SK-N-SH treated with all-trans-retinoic acid at 6 μM for 48 hours (cell line): ENCODE measurements at regions not wholly inside any gene's neighbourhood (a gene's known extent, or its start where the extent isn't known, plus 50 kb on each side); places are given as distances from the start of the nearest gene placed in this dataset.

ENCODE experiments used
- ATAC-seq: fragments of 200-7000 bp; cut with Tn5 transposase; 3 replicates; pipeline ENCODE4 v1.9.1; 2020; ENCODE audit warnings: mild to moderate bottlenecking, moderate library complexity
- CSDC2 ChIP-seq: fragments of 250-450 bp; sonication (Bioruptor Pico); IDR thresholded peaks from 2 replicates; pipeline ENCODE4 v1.5.0; 2020; ENCODE audit warnings: mild to moderate bottlenecking, moderate library complexity
- GLIS3 ChIP-seq: fragments of 250-450 bp; sonication (Bioruptor Pico); IDR thresholded peaks from 2 replicates; pipeline ENCODE4 v1.5.0; 2020; ENCODE audit warnings: mild to moderate bottlenecking, moderate library complexity
- ISL1 ChIP-seq: fragments of 250-450 bp; sonication (Bioruptor Pico); IDR thresholded peaks from 2 replicates; pipeline ENCODE4 v2.1.2; 2022; ENCODE audit warnings: mild to moderate bottlenecking, moderate library complexity
- OSR1 ChIP-seq: fragments of 250-450 bp; sonication (Bioruptor Pico); IDR thresholded peaks from 2 replicates; pipeline ENCODE4 v1.8.0; 2022; ENCODE audit warnings: moderate library complexity, mild to moderate bottlenecking, inconsistent platforms
- PPARA ChIP-seq: fragments of 250-450 bp; sonication (Bioruptor Pico); IDR thresholded peaks from 2 replicates; pipeline ENCODE4 v1.5.0; 2020; ENCODE audit warnings: mild to moderate bottlenecking, borderline replicate concordance
- RARB ChIP-seq: fragments of 250-450 bp; sonication (Bioruptor Pico); IDR thresholded peaks from 2 replicates; pipeline ENCODE4 v1.8.0; 2021; ENCODE audit warnings: mild to moderate bottlenecking, moderate library complexity
- SNAI2 ChIP-seq: fragments of 250-450 bp; sonication (Bioruptor Pico); IDR thresholded peaks from 2 replicates; pipeline ENCODE4 v1.5.0; 2020; ENCODE audit warnings: mild to moderate bottlenecking, moderate library complexity
- TCF4 ChIP-seq: fragments of 250-450 bp; sonication (Bioruptor Pico); IDR thresholded peaks from 2 replicates; pipeline ENCODE4 v1.8.0; 2021; ENCODE audit warnings: mild to moderate bottlenecking, moderate library complexity, borderline replicate concordance
- ZC3H10 ChIP-seq: fragments of 250-450 bp; sonication (Bioruptor Pico); IDR thresholded peaks from 2 replicates; pipeline ENCODE4 v1.5.1; 2021; ENCODE audit warnings: mild to moderate bottlenecking, moderate library complexity
- ZFP3 ChIP-seq: fragments of 250-450 bp; sonication (Bioruptor Pico); IDR thresholded peaks from 2 replicates; pipeline ENCODE4 v1.5.0; 2020; ENCODE audit warnings: mild to moderate bottlenecking, moderate library complexity
- ZFP30 ChIP-seq: fragments of 450-650 bp; formaldehyde crosslinking; IDR thresholded peaks from 2 replicates; pipeline ENCODE4 v1.5.0; 2022; ENCODE audit warnings: mild to moderate bottlenecking, moderate library complexity
- ZNF565 ChIP-seq: fragments of 450-650 bp; formaldehyde crosslinking; conservative IDR thresholded peaks from 2 replicates; pipeline ENCODE4 v1.5.0; 2020; ENCODE audit warnings: low read depth, mild to moderate bottlenecking, moderate library complexity
- ZNF70 ChIP-seq: fragments of 450-650 bp; formaldehyde crosslinking; IDR thresholded peaks from 2 replicates; pipeline ENCODE4 v1.5.0; 2020; ENCODE audit warnings: mild to moderate bottlenecking, moderate library complexity
- ZNF8 ChIP-seq: fragments of 450-650 bp; formaldehyde crosslinking; IDR thresholded peaks from 2 replicates; pipeline ENCODE4 v1.5.0; 2020; ENCODE audit warnings: mild to moderate bottlenecking, moderate library complexity
- TF ChIP-seq, protein P1 (sequence below): fragments of 250-450 bp; sonication (Bioruptor Pico); IDR thresholded peaks from 2 replicates; pipeline ENCODE4 v1.5.1; 2021; ENCODE audit warnings: mild to moderate bottlenecking, moderate library complexity
- TF ChIP-seq, protein P2 (sequence below): fragments of 250-450 bp; sonication (Bioruptor Pico); IDR thresholded peaks from 2 replicates; pipeline ENCODE4 v1.5.0; 2020; ENCODE audit warnings: mild to moderate bottlenecking, moderate library complexity
- TF ChIP-seq, protein P3 (sequence below): fragments of 250-450 bp; sonication (Bioruptor Pico); IDR thresholded peaks from 2 replicates; pipeline ENCODE4 v1.8.0; 2021; ENCODE audit warnings: low read depth, mild to moderate bottlenecking, moderate library complexity, borderline replicate concordance
- TF ChIP-seq, protein P4 (sequence below): fragments of 250-450 bp; sonication (Bioruptor Pico); IDR thresholded peaks from 2 replicates; pipeline ENCODE4 v1.8.0; 2020; ENCODE audit warnings: mild to moderate bottlenecking, moderate library complexity, borderline replicate concordance

DNA sequence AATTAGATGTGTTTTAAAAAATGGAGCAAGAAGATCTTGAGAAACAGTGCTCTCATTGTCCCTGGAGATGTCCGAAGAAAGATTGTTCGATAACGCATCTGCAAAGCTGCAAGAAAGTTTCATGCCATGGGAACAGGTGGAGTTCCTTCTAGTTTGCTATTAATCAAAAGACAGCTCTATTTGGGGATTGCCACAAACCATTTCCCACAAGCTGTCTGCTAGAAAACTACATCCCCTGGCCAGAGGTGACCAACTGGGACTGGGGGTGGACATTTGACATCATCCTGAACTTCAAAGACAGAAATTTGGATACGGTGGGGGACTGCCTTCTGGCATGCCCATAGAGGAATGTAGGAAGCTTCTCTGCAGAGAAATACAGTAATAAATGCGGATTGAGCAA lies 50.8 kb upstream of the OSMR start:
- TF ChIP-seq ZNF70 (CRISPR knock-in tag) (no peak), SNAI2 (CRISPR knock-in tag) (no peak), ZNF8 (CRISPR knock-in tag) (no peak), ZNF565 (CRISPR knock-in tag) (no peak), PPARA (CRISPR knock-in tag) (no peak), OSR1 (no peak), ISL1 (CRISPR knock-in tag) (no peak)
- TF ChIP-seq, protein P1, sequence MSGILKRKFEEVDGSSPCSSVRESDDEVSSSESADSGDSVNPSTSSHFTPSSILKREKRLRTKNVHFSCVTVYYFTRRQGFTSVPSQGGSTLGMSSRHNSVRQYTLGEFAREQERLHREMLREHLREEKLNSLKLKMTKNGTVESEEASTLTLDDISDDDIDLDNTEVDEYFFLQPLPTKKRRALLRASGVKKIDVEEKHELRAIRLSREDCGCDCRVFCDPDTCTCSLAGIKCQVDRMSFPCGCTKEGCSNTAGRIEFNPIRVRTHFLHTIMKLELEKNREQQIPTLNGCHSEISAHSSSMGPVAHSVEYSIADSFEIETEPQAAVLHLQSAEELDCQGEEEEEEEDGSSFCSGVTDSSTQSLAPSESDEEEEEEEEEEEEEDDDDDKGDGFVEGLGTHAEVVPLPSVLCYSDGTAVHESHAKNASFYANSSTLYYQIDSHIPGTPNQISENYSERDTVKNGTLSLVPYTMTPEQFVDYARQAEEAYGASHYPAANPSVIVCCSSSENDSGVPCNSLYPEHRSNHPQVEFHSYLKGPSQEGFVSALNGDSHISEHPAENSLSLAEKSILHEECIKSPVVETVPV (CRISPR knock-in tag) = no peak
- no peak for ATAC-seq

DNA sequence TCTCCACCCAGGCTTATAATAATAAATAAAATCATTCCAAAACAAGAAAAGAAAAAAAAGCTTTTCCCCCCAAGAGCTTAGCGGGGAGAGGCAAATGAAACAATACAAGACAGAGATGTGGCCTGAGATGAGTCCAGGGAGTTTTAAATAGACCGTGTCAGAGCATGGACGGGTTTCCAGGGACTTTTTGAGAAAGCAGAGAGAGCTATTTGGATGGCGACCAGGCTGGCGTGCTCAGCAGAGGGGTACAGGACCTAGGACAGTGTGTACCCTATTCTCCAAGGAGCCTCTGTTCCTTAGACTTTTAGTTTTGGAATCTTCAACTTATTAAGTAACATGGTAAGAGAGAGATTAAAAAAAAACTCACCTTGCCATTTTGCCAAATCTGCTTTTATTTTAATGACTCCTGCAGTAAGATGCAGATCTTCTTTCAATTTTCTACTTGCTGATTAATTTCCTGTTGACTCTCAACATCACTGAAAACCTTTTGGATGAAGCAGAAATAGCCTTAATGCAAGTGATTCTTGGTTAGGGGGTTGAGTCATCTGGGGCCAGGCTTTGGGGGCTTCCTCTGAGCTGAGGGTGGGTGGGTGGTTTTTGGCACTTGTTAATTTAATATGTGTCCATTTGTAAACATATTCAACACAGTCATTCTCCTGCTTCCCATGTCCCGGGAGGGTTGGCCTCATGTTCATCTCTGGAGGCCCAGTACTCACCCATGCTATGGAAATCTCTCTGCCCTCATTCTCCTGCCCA lies 49.6 kb upstream of the OSMR start:
- TF ChIP-seq, protein P1 (CRISPR knock-in tag) = no peak
- TF ChIP-seq, protein P2, sequence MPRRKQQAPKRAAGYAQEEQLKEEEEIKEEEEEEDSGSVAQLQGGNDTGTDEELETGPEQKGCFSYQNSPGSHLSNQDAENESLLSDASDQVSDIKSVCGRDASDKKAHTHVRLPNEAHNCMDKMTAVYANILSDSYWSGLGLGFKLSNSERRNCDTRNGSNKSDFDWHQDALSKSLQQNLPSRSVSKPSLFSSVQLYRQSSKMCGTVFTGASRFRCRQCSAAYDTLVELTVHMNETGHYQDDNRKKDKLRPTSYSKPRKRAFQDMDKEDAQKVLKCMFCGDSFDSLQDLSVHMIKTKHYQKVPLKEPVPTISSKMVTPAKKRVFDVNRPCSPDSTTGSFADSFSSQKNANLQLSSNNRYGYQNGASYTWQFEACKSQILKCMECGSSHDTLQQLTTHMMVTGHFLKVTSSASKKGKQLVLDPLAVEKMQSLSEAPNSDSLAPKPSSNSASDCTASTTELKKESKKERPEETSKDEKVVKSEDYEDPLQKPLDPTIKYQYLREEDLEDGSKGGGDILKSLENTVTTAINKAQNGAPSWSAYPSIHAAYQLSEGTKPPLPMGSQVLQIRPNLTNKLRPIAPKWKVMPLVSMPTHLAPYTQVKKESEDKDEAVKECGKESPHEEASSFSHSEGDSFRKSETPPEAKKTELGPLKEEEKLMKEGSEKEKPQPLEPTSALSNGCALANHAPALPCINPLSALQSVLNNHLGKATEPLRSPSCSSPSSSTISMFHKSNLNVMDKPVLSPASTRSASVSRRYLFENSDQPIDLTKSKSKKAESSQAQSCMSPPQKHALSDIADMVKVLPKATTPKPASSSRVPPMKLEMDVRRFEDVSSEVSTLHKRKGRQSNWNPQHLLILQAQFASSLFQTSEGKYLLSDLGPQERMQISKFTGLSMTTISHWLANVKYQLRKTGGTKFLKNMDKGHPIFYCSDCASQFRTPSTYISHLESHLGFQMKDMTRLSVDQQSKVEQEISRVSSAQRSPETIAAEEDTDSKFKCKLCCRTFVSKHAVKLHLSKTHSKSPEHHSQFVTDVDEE (CRISPR knock-in tag) = no peak
- TF ChIP-seq TCF4 (CRISPR knock-in tag) (no peak), ZFP3 (CRISPR knock-in tag) (no peak), RARB (CRISPR knock-in tag) (no peak), ZNF8 (CRISPR knock-in tag) (no peak), ZFP30 (CRISPR knock-in tag) (no peak), ZC3H10 (CRISPR knock-in tag) (no peak), ZNF565 (CRISPR knock-in tag) (no peak), SNAI2 (CRISPR knock-in tag) (no peak), CSDC2 (no peak), GLIS3 (no peak)
- TF ChIP-seq, protein P3, sequence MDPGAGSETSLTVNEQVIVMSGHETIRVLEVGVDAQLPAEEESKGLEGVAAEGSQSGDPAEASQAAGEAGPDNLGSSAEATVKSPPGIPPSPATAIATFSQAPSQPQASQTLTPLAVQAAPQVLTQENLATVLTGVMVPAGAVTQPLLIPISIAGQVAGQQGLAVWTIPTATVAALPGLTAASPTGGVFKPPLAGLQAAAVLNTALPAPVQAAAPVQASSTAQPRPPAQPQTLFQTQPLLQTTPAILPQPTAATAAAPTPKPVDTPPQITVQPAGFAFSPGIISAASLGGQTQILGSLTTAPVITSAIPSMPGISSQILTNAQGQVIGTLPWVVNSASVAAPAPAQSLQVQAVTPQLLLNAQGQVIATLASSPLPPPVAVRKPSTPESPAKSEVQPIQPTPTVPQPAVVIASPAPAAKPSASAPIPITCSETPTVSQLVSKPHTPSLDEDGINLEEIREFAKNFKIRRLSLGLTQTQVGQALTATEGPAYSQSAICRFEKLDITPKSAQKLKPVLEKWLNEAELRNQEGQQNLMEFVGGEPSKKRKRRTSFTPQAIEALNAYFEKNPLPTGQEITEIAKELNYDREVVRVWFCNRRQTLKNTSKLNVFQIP (CRISPR knock-in tag) = no peak
- TF ChIP-seq, protein P4, sequence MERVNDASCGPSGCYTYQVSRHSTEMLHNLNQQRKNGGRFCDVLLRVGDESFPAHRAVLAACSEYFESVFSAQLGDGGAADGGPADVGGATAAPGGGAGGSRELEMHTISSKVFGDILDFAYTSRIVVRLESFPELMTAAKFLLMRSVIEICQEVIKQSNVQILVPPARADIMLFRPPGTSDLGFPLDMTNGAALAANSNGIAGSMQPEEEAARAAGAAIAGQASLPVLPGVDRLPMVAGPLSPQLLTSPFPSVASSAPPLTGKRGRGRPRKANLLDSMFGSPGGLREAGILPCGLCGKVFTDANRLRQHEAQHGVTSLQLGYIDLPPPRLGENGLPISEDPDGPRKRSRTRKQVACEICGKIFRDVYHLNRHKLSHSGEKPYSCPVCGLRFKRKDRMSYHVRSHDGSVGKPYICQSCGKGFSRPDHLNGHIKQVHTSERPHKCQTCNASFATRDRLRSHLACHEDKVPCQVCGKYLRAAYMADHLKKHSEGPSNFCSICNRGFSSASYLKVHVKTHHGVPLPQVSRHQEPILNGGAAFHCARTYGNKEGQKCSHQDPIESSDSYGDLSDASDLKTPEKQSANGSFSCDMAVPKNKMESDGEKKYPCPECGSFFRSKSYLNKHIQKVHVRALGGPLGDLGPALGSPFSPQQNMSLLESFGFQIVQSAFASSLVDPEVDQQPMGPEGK = no peak
- peak; percentile 48 for ATAC-seq
